ENCODE measurements at regions not wholly inside any gene's neighbourhood (a gene's known extent, or its start where the extent isn't known, plus 50 kb on each side); places are given as distances from the start of the nearest gene placed in this dataset.

GRCh38 chr2:106274668-106275067 is 80.6 kb upstream of the UXS1 start:
- TF ChIP-seq CTCF (conservative IDR thresholded peaks at IDR 0.05 in 1 of 2, IDR thresholded peaks at IDR 0.05 in 1 of 2; ENCODE audit: low read depth in 1 of 2, low read length in 2 of 2) (no peak), EZH2 (IDR thresholded peaks at IDR 0.05; ENCODE audit: low read length, missing control alignments) (no peak)

All from fibroblast of lung (primary cell).